Neuronal stem cell (in vitro differentiated cells): ENCODE measurements at regions not wholly inside any gene's neighbourhood (a gene's known extent, or its start where the extent isn't known, plus 50 kb on each side); places are given as distances from the start of the nearest gene placed in this dataset.

Experiments
- DNase-seq: peaks from one replicate; pipeline ENCODE4 v3.0.0-alpha.2; 2013; ENCODE audit warnings: low spot score
- H2AFZ ChIP-seq: one replicate; pipeline ENCODE4 v1.6.1; 2013; ENCODE audit warnings: mild to moderate bottlenecking, low read length, inconsistent platforms
- H2AK5ac ChIP-seq: 2 replicates; pipeline ENCODE4 v1.6.1; 2013; ENCODE audit warnings: low read depth, mild to moderate bottlenecking, inconsistent platforms, low read length, moderate library complexity, mixed read lengths
- H2BK120ac ChIP-seq: 2 replicates; pipeline ENCODE4 v1.6.1; 2013; ENCODE audit warnings: low read depth, mild to moderate bottlenecking, inconsistent platforms, low read length, moderate library complexity, mixed read lengths
- H2BK12ac ChIP-seq: one replicate; pipeline ENCODE4 v1.6.1; 2013; ENCODE audit warnings: low read length, inconsistent platforms
- H2BK15ac ChIP-seq: 2 replicates; pipeline ENCODE4 v1.6.1; 2013; ENCODE audit warnings: mild to moderate bottlenecking, low read length, inconsistent platforms, mixed read lengths
- H2BK5ac ChIP-seq: one replicate; pipeline ENCODE4 v1.6.1; 2013; ENCODE audit warnings: inconsistent platforms, mild to moderate bottlenecking, low read length, moderate library complexity
- H3K14ac ChIP-seq: one replicate; pipeline ENCODE4 v1.6.1; 2013; ENCODE audit warnings: low read length, inconsistent platforms
- H3K18ac ChIP-seq: 2 replicates; pipeline ENCODE4 v1.6.1; 2013; ENCODE audit warnings: low read length, inconsistent platforms
- H3K23ac ChIP-seq: 2 replicates; pipeline ENCODE4 v1.6.1; 2013; ENCODE audit warnings: low read depth, mild to moderate bottlenecking, mixed read lengths, low read length, inconsistent platforms; ENCODE audit not compliant: poor library complexity
- H3K27ac ChIP-seq: replicated peaks from 3 replicates; pipeline ENCODE4 v1.5.1; 2013; ENCODE audit warnings: low read length, inconsistent platforms
- H3K27me3 ChIP-seq, 3 experiments: 2 replicates each; pipeline ENCODE4 v1.6.1; 2013; ENCODE audit warnings: low read length in 3 of 3, mild to moderate bottlenecking in 2 of 3, inconsistent platforms in 1 of 3, low read depth in 1 of 3, mixed read lengths in 1 of 3, moderate library complexity in 1 of 3; ENCODE audit not compliant: control insufficient read depth in 3 of 3, insufficient read depth in 3 of 3
- H3K36me3 ChIP-seq, 2 donors: replicated peaks in 1 of 2; 2 replicates each; pipeline ENCODE4 v1.6.1; 2013; ENCODE audit warnings: low read length in 2 of 2; ENCODE audit not compliant: control insufficient read depth in 2 of 2, insufficient read depth in 2 of 2
- H3K4ac ChIP-seq: 2 replicates; pipeline ENCODE4 v1.6.1; 2013; ENCODE audit warnings: inconsistent platforms, mild to moderate bottlenecking, low read length, moderate library complexity
- H3K4me1 ChIP-seq, 2 donors: 1 replicate in 1 of 2; 2 replicates in 1 of 2; pipeline ENCODE4 v1.6.1; 2013; ENCODE audit warnings: low read length in 2 of 2, low read depth in 1 of 2; ENCODE audit not compliant: control insufficient read depth in 2 of 2, insufficient read depth in 1 of 2
- H3K4me2 ChIP-seq: one replicate; pipeline ENCODE4 v1.6.1; 2013; ENCODE audit warnings: mild to moderate bottlenecking, low read length, inconsistent platforms; ENCODE audit not compliant: insufficient read depth, poor library complexity, severe bottlenecking
- H3K4me3 ChIP-seq, 2 donors: 2 replicates each; pipeline ENCODE4 v1.5.1; 2013; ENCODE audit warnings: low read length in 2 of 2, mild to moderate bottlenecking in 2 of 2, inconsistent platforms in 1 of 2, moderate library complexity in 1 of 2
- H3K79me1 ChIP-seq: one replicate; pipeline ENCODE4 v1.6.1; 2013; ENCODE audit warnings: low read depth, mild to moderate bottlenecking, inconsistent platforms, low read length, moderate library complexity
- H3K9ac ChIP-seq: one replicate; pipeline ENCODE4 v1.6.1; 2013; ENCODE audit warnings: mild to moderate bottlenecking, low read depth, low read length, inconsistent platforms; ENCODE audit not compliant: poor library complexity
- H3K9me3 ChIP-seq, 2 donors: replicated peaks in 1 of 2; 2 replicates each; pipeline versions ENCODE3 to v1.6.1; 2013; ENCODE audit warnings: low read length in 2 of 2, mild to moderate bottlenecking in 2 of 2, inconsistent platforms in 1 of 2, low read depth in 1 of 2, mixed read lengths in 1 of 2, moderate library complexity in 1 of 2; ENCODE audit not compliant: control insufficient read depth in 2 of 2, insufficient read depth in 1 of 2
- H4K8ac ChIP-seq: one replicate; pipeline ENCODE4 v1.6.1; 2013; ENCODE audit warnings: low read depth, mild to moderate bottlenecking, inconsistent platforms, low read length, moderate library complexity
- H4K91ac ChIP-seq: one replicate; pipeline ENCODE4 v1.6.1; 2013; ENCODE audit warnings: low read length, low read depth, mild to moderate bottlenecking, inconsistent platforms; ENCODE audit not compliant: poor library complexity
- WGBS, 2 donors: extraction: QIAGEN DNeasy Blood & Tissue Kit; methylation state at CpG; one replicate each; pipeline ENCODE4 v1.1.7; 2013; ENCODE audit warnings: missing lambda C conversion rate in 2 of 2, mixed read lengths in 1 of 2; ENCODE audit not compliant: insufficient read length in 2 of 2, insufficient replicate concordance in 1 of 2; ENCODE audit errors: extremely low coverage in 2 of 2; 5-methylcytosine and 5-hydroxymethylcytosine counted together

GRCh38 chr4:33184657-33185290, 2464.6 kb downstream of the PCDH7 start:
- no CpG with 5 or more reads among the region's 2 CpGs for WGBS, 2 donors
- H2BK12ac ChIP-seq: no peak overlapping the region
- H3K4ac ChIP-seq: no peak overlapping the region
- no peak overlapping the region for H3K9ac ChIP-seq
- no peaks in the 10 kb centered on the region for H3K36me3 ChIP-seq
- no peaks in the 10 kb centered on the region for H3K79me1 ChIP-seq
- no peak overlapping the region for H4K91ac ChIP-seq
- H3K4me2 ChIP-seq: no peak overlapping the region
- no peak overlapping the region for H2BK15ac ChIP-seq
- H3K9me3 ChIP-seq: peaks cover 0 to 7% of the 10 kb centered on the region in 2 donors
- H3K27me3 ChIP-seq: no peaks in the 10 kb centered on the region
- H3K18ac ChIP-seq: no peak overlapping the region
- H3K14ac ChIP-seq: no peak overlapping the region
- no peak overlapping the region for H3K27ac ChIP-seq
- DNase-seq: no peak
- no peak overlapping the region for H4K8ac ChIP-seq
- no peak overlapping the region for H2AFZ ChIP-seq
- no peak overlapping the region for H2AK5ac ChIP-seq
- H3K4me1 ChIP-seq: no peaks in the 10 kb centered on the region
- H2BK5ac ChIP-seq: no peak overlapping the region
- no peak overlapping the region for H2BK120ac ChIP-seq
- H3K4me3 ChIP-seq: no peak overlapping the region
- no peak overlapping the region for H3K23ac ChIP-seq

GRCh38 chr4:33187035-33187434, 2466.9 kb downstream of the PCDH7 start:
- Histone ChIP-seq H3K36me3 (no peaks in the 10 kb centered on the region), H2BK120ac (no peak overlapping the region), H3K4me2 (no peak overlapping the region), H3K27me3 (no peaks in the 10 kb centered on the region), H2BK12ac (no peak overlapping the region), H3K27ac (no peak overlapping the region), H4K91ac (no peak overlapping the region), H3K79me1 (no peaks in the 10 kb centered on the region), H2BK5ac (no peak overlapping the region), H3K4me3 (no peak overlapping the region), H3K18ac (no peak overlapping the region), H4K8ac (no peak overlapping the region), H3K9ac (no peak overlapping the region), H3K14ac (no peak overlapping the region), H3K9me3 (peaks cover 0 to 7% of the 10 kb centered on the region in 2 donors), H3K4ac (no peak overlapping the region), H2AFZ (no peak overlapping the region), H3K4me1 (no peaks in the 10 kb centered on the region), H2BK15ac (no peak overlapping the region), H2AK5ac (no peak overlapping the region), H3K23ac (no peak overlapping the region)
- DNase-seq: no peak

GRCh38 chr4:33188733-33189132, 2468.6 kb downstream of the PCDH7 start:
- no peak overlapping the region for H3K27ac ChIP-seq
- H3K27me3 ChIP-seq: no peaks in the 10 kb centered on the region
- H3K4me2 ChIP-seq: no peak overlapping the region
- DNase-seq: no peak
- H3K9me3 ChIP-seq: peaks cover 0 to 7% of the 10 kb centered on the region in 2 donors
- H2BK120ac ChIP-seq: no peak overlapping the region
- H3K4me1 ChIP-seq: no peaks in the 10 kb centered on the region
- H3K18ac ChIP-seq: peak overlapping the region; percentile 71
- peak overlapping the region; percentile 74 for H2AK5ac ChIP-seq
- no peaks in the 10 kb centered on the region for H3K36me3 ChIP-seq
- H4K91ac ChIP-seq: no peak overlapping the region
- no CpG with 5 or more reads among the region's 6 CpGs for WGBS, 2 donors
- H2BK15ac ChIP-seq: peak overlapping the region; percentile 64
- H2BK12ac ChIP-seq: no peak overlapping the region
- no peak overlapping the region for H3K4me3 ChIP-seq
- no peak overlapping the region for H4K8ac ChIP-seq
- H2AFZ ChIP-seq: no peak overlapping the region
- no peaks in the 10 kb centered on the region for H3K79me1 ChIP-seq
- no peak overlapping the region for H3K4ac ChIP-seq
- peak overlapping the region; percentile 38 for H3K14ac ChIP-seq
- no peak overlapping the region for H3K23ac ChIP-seq
- H2BK5ac ChIP-seq: peak overlapping the region; percentile 66
- H3K9ac ChIP-seq: no peak overlapping the region

GRCh38 chr4:33189169-33189568, 2469.0 kb downstream of the PCDH7 start:
- peak overlapping the region; percentile 56 for H4K8ac ChIP-seq
- H2AFZ ChIP-seq: no peak overlapping the region
- H3K18ac ChIP-seq: no peak overlapping the region
- H3K9ac ChIP-seq: no peak overlapping the region
- H2BK5ac ChIP-seq: peak overlapping the region; percentile 66
- peak overlapping the region; percentile 64 for H2BK15ac ChIP-seq
- H3K36me3 ChIP-seq: no peaks in the 10 kb centered on the region
- DNase-seq: no peak
- H3K4me1 ChIP-seq: no peaks in the 10 kb centered on the region
- no peaks in the 10 kb centered on the region for H3K79me1 ChIP-seq
- no CpG with 5 or more reads among the region's 1 CpG for WGBS, 2 donors
- no peak overlapping the region for H3K14ac ChIP-seq
- peaks cover 0 to 7% of the 10 kb centered on the region in 2 donors for H3K9me3 ChIP-seq
- H3K23ac ChIP-seq: no peak overlapping the region
- H4K91ac ChIP-seq: no peak overlapping the region
- H2BK120ac ChIP-seq: no peak overlapping the region
- H3K27ac ChIP-seq: no peak overlapping the region
- H2AK5ac ChIP-seq: peak overlapping the region; percentile 74
- H3K27me3 ChIP-seq: no peaks in the 10 kb centered on the region
- no peak overlapping the region for H2BK12ac ChIP-seq
- H3K4ac ChIP-seq: no peak overlapping the region
- H3K4me2 ChIP-seq: no peak overlapping the region
- H3K4me3 ChIP-seq: no peak overlapping the region
